Epithelial cell of proximal tubule (primary cell): ENCODE measurements at regions not wholly inside any gene's neighbourhood (a gene's known extent, or its start where the extent isn't known, plus 50 kb on each side); places are given as distances from the start of the nearest gene placed in this dataset.

Source experiments
- DNase-seq: peaks from one replicate; pipeline ENCODE4 v3.0.0-alpha.2; 2011; ENCODE audit warnings: low read depth
- H3K4me3 ChIP-seq: 2 replicates; pipeline ENCODE4 v1.5.1; 2011; ENCODE audit warnings: low read depth, mild to moderate bottlenecking, low read length
- TF ChIP-seq, protein P1 (sequence below): conservative IDR thresholded peaks from 2 replicates; pipeline ENCODE4 v1.5.1; 2012; ENCODE audit warnings: low read depth, mild to moderate bottlenecking, low read length

DNA sequence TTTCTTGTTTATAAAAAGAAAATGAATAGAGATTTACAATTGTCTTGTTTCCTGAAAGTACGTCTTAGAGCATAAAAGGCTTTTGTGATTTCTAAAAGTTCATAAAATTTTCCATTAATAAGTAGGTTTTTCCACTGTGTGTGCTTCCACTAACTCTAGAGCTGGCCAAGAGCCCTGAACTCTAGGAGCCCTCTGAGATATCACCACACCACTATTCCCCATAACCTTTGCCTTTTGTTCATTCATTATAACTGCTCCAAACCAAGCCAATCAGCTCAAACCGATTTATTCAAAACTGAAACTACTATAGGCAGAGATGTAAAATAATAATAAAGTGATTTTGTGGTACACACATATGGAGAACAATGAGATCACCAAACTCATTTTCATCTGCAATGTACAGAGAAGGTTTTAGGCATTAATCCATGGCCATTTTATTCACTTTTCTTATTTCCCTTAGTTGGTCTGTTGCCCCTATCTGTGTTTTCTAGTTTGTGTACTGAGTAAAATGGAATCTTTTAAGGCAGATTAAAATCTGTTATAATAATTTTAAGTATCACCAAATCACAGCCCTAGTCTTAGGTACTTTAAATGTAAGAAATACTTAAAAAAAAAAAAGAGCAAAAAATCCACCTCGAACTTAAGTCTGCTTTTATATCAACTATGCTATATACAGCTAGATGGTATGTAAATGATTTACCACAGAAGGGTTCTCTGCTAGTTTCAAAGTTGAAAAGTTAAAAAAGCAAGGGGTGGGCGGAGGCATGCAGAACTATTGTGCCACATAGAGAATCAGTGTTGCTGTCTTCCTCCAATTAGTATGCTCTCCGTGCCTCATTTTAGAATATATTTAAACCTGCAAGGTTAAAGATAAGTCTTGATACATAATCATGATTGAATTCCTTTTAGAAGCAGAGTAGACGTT is 311.3 kb downstream of the KLF12 start:
- no peak overlapping the region for H3K4me3 ChIP-seq
- TF ChIP-seq, protein P1, sequence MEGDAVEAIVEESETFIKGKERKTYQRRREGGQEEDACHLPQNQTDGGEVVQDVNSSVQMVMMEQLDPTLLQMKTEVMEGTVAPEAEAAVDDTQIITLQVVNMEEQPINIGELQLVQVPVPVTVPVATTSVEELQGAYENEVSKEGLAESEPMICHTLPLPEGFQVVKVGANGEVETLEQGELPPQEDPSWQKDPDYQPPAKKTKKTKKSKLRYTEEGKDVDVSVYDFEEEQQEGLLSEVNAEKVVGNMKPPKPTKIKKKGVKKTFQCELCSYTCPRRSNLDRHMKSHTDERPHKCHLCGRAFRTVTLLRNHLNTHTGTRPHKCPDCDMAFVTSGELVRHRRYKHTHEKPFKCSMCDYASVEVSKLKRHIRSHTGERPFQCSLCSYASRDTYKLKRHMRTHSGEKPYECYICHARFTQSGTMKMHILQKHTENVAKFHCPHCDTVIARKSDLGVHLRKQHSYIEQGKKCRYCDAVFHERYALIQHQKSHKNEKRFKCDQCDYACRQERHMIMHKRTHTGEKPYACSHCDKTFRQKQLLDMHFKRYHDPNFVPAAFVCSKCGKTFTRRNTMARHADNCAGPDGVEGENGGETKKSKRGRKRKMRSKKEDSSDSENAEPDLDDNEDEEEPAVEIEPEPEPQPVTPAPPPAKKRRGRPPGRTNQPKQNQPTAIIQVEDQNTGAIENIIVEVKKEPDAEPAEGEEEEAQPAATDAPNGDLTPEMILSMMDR = no peak
- no peak for DNase-seq

DNA sequence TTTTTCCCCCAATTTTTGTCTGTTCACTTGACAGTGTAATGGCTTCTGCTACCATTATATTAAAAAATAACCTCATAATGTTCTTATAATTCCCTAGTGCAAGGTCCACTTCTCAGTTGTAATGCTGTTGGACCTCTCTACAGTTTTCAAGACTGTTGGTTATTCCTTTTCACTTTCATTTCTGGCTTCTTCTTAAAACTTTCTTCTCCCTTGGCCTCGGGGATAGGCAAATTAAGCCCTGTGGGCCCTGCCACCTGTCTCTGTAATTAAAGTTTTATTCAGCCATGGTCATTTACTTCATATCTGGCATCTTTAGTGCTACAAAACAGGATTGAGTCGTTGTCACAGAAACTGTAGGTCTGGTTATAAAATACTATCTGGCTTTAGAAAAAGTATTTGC is 313.5 kb downstream of the KLF12 start:
- TF ChIP-seq, protein P1 = no peak
- DNase-seq = no peak
- H3K4me3 ChIP-seq = no peak overlapping the region

DNA sequence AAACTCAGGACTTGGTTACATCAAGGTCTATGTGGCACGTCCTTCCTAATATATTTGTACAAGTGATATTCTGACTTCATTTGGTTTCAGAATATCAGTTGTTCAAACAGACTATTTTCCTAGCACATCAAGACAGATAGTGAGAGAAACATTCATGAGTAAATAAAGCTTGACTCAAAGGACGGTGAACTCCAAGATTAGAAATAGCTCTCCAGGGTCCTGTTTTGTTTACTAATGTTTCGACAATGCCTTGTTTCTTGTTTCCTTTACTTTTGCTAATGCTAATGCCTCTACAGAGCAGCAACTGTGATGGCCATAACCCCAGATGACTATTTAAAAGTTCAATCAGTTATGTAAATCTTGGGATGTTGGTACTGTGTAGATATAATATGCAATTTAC is 313.9 kb downstream of the KLF12 start:
- no peak overlapping the region for H3K4me3 ChIP-seq
- no peak for DNase-seq
- TF ChIP-seq, protein P1 = no peak

DNA sequence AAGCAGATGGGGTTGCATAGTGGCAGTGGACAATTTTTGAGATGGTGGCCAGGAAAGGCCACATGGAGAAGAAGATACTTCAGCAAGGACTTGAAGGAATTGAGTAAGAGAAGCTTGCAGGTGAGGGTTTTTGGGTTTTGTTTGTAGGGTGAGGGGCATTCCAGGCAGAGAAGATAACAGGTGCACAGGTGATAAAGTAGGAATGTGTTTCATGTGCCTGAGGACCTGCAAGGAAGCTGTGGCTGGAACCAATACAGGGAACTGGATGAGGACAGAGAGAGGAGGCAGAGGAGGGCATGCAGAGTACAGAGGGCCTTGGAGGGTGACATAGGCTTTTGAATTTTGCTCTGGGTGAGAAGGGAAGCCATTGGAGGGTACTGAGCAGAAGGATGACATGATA is 314.5 kb downstream of the KLF12 start:
- no peak for DNase-seq
- H3K4me3 ChIP-seq = no peak overlapping the region
- TF ChIP-seq, protein P1 = no peak

DNA sequence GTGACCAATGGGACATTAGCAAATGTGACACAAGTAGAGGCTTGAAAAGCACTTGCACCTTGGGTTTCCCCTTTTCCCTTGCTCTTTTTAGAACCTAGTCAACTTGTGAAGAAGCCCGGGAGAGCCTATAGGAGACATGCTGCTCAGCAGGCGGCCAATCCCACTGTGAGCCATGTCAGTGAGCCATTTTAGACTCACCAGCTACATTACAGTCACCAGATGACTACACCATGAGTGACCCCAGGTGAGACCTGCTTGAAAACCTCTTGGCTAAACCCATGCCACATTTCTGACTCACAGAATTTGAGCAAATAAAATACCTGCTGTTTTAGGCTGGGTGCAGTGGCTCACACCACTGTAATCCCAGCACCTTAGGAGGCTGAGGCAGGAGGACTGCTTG is 317.5 kb downstream of the KLF12 start:
- DNase-seq = no peak
- H3K4me3 ChIP-seq = no peak overlapping the region
- TF ChIP-seq, protein P1 = no peak

DNA sequence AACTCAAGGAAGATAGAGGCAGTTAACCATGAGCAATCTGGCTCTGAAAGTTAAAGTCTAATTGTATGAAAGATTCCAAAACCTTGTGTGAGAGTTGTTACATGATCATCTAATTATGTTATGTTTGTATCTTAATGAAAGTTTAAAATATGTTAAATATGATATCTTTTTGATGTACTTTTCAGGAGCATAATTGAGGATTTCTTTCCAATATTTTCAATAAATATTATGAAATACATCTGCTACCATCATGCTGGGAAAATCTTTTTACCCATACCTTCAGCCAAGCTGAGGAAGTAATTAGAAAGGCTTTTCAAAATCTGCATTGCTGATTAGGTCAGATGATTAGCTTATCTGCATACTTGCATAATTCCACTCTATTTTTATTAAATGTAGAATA is 318.4 kb downstream of the KLF12 start:
- H3K4me3 ChIP-seq = no peak overlapping the region
- TF ChIP-seq, protein P1 = no peak
- no peak for DNase-seq

DNA sequence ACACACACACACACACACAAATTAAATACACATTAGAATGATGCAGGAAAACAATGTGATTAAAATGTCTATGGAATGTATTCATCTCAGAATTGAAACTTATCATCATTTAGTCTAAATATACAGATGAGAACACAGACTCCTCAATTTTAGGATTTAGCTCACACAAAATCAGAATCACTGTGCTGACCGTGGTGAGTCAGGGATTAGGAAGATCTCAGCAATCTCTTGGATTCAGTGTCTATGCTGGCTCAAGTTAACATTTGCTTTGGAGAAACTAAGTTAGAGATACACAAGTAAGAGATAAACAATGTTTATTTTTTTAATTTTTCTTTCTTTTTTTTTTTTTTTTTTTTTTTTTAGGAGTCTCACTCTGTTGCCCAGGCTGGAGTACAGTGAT is 323.6 kb downstream of the KLF12 start:
- TF ChIP-seq, protein P1 = no peak
- no peak for DNase-seq
- no peak overlapping the region for H3K4me3 ChIP-seq
